Endothelial cell (in vitro differentiated cells): ENCODE measurements at regions not wholly inside any gene's neighbourhood (a gene's known extent, or its start where the extent isn't known, plus 50 kb on each side); places are given as distances from the start of the nearest gene placed in this dataset.
"Not testable (repeated sequence)": the region's sequence is repeated elsewhere in the genome, so short reads cannot be mapped to it uniquely, and the experiment has no call there.

Experiments used
- DNase-seq: peaks from one replicate; pipeline ENCODE4 v3.0.0; 2021; ENCODE audit warnings: low spot score
- H3K27ac Mint-ChIP-seq: one replicate; pipeline ENCODE4 v1.8.0; 2021; ENCODE audit warnings: mixed read lengths, inconsistent platforms; ENCODE audit not compliant: unreplicated experiment
- H3K27me3 Mint-ChIP-seq: one replicate; pipeline ENCODE4 v1.8.0; 2021; ENCODE audit warnings: mild to moderate bottlenecking, moderate library complexity, mixed read lengths, inconsistent platforms; ENCODE audit not compliant: unreplicated experiment
- H3K36me3 Mint-ChIP-seq: one replicate; pipeline ENCODE4 v1.8.0; 2021; ENCODE audit warnings: mild to moderate bottlenecking, low read depth, mixed read lengths, inconsistent platforms; ENCODE audit not compliant: unreplicated experiment
- H3K4me1 Mint-ChIP-seq: one replicate; pipeline ENCODE4 v1.8.0; 2021; ENCODE audit warnings: mild to moderate bottlenecking, mixed read lengths, inconsistent platforms; ENCODE audit not compliant: unreplicated experiment
- H3K4me3 Mint-ChIP-seq: one replicate; pipeline ENCODE4 v1.8.0; 2021; ENCODE audit warnings: mild to moderate bottlenecking, mixed read lengths, inconsistent platforms; ENCODE audit not compliant: unreplicated experiment
- H3K9me3 Mint-ChIP-seq: one replicate; pipeline ENCODE4 v1.8.0; 2021; ENCODE audit warnings: mixed read lengths, inconsistent platforms; ENCODE audit not compliant: unreplicated experiment

GRCh38 chr15:30842798-30843472, 60.8 kb upstream of the FAN1 start:
- not testable (repeated sequence) for H3K27me3 Mint-ChIP-seq, DNase-seq, H3K9me3 Mint-ChIP-seq, H3K4me3 Mint-ChIP-seq, H3K36me3 Mint-ChIP-seq, H3K27ac Mint-ChIP-seq, H3K4me1 Mint-ChIP-seq

DNA sequence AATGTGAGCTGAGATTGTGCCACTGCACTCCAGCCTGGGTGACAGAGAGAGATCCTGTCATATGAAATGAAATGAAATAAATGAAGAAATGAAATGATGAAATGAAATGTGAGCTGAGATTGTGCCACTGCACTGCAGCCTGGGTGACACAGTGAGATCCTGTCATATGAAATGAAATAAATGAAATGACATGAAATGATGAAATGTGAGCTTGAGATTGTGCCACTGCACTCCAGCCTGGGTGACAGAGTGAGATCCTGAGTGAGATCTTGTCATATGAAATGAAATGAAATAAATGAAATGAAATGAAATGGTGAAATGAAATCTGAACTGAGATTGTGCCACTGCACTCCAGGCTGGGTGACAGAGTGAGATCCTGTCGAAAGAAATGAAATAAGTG, 58.2 kb upstream of the FAN1 start:
- H3K9me3 Mint-ChIP-seq, H3K4me3 Mint-ChIP-seq: not testable (repeated sequence)

More for the DNA sequence above, 58.2 kb upstream of the FAN1 start:
- not testable (repeated sequence) for H3K27me3 Mint-ChIP-seq, DNase-seq, H3K36me3 Mint-ChIP-seq, H3K27ac Mint-ChIP-seq, H3K4me1 Mint-ChIP-seq
